ENCODE measurements at regions not wholly inside any gene's neighbourhood (a gene's known extent, or its start where the extent isn't known, plus 50 kb on each side); places are given as distances from the start of the nearest gene placed in this dataset.

DNA sequence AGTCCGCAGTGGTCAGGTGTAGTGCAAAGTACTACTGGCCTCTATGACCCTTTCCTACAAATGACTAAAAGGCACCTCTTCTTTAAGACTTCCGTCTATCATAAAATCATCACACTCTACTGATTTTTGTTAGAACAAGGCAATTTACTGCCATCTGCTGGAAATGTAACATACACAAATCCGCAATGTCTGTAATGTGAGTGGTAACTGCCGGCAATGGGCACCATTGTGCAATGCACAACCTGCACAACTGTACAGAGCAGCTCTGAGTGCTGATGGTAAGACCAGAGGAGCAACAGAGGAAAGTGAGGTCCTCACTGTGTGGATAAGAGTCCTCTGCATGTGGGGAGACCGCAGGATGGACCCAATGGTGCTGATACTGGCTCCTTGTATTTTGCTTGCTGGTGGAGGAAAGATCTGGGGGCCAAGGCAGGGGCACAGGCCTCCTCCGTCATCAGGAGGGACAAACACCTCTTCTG is 103.7 kb downstream of the ATPSCKMT start:
- TF ChIP-seq, protein P1, sequence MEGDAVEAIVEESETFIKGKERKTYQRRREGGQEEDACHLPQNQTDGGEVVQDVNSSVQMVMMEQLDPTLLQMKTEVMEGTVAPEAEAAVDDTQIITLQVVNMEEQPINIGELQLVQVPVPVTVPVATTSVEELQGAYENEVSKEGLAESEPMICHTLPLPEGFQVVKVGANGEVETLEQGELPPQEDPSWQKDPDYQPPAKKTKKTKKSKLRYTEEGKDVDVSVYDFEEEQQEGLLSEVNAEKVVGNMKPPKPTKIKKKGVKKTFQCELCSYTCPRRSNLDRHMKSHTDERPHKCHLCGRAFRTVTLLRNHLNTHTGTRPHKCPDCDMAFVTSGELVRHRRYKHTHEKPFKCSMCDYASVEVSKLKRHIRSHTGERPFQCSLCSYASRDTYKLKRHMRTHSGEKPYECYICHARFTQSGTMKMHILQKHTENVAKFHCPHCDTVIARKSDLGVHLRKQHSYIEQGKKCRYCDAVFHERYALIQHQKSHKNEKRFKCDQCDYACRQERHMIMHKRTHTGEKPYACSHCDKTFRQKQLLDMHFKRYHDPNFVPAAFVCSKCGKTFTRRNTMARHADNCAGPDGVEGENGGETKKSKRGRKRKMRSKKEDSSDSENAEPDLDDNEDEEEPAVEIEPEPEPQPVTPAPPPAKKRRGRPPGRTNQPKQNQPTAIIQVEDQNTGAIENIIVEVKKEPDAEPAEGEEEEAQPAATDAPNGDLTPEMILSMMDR (conservative IDR thresholded peaks at IDR 0.05; ENCODE audit: low read length), result peak; percentile 73
- TF ChIP-seq EZH2phosphoT487 (IDR thresholded peaks at IDR 0.05; ENCODE audit: borderline replicate concordance, low read depth, low read length), result no peak
